NCI-H748 (cell line): ENCODE measurements at regions not wholly inside any gene's neighbourhood (a gene's known extent, or its start where the extent isn't known, plus 50 kb on each side); places are given as distances from the start of the nearest gene placed in this dataset.
A peak's percentile ranks its signal among the peaks of the same experiment; 100 is the strongest.

ENCODE experiments used
- DNase-seq: peaks from one replicate; lab custom pipeline; 2025; ENCODE audit not compliant: unreplicated experiment; lab: John Stamatoyannopoulos, UW

DNA sequence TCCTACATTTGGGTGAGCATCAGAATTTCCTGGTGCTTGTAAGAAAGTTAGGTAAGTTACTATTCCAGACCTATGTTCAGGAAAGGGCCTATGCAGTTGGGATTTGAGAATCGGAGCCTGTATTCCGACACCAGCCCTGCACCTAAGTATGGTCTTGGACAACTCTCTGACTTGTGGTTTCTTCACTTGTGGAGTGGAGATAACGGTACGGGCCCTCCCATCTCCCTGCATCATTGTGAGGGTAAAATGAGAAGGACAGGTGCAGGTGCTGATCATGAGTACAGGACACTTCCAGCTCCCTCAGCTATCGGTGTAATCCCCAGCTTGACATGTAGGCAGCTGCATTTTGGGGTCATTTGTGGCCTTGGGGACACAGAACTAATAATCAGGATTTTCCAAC, 138.3 kb upstream of the NAMPT start:
- no peak for DNase-seq

DNA sequence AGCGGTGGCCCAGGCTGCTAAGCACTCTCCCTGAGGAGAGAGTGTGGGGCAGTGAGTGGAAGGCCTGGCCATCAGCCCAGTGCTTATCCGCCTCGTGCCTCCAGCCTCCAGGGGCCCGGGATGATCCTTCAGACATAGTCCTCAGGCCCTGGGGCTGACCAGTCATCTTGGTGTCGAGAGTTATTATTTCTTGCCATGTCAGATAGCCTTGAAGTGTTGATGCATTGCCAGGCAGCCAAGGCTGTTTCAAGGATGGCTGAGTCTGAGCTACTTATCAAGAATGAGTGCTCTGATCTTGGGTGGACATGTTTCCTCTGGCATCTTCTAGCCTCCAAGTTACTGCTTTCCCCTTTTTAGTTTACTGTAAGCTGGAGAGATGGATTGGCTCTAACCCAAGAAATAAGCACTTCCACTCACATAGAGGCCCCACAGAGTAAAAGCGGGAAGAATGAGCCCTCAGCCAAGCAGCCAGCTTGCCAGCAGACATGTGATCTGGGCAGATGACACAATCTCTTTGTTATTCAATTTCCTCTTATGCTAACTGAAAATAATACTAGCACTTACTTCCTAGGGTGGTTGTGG, 136.5 kb upstream of the NAMPT start:
- peak; percentile 39 for DNase-seq

DNA sequence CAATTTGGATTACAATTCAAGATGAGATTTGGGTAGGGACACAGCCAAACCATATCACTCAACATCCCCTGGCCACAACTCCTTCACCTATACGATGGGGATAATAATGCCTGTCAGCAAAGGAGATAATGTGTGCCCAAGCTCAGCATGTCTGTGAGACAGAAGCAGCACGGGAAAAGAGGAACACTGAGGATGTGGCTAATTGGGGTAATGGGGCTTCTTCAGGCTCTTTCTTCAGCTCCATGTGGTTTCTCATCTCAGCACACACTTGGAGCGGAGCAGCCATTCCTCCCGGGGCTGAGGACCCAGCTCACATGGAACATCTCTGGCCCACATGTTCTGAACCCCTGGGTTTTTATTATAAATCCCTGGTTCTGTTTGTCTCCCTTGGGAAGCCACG, 136.0 kb upstream of the NAMPT start:
- no peak for DNase-seq

DNA sequence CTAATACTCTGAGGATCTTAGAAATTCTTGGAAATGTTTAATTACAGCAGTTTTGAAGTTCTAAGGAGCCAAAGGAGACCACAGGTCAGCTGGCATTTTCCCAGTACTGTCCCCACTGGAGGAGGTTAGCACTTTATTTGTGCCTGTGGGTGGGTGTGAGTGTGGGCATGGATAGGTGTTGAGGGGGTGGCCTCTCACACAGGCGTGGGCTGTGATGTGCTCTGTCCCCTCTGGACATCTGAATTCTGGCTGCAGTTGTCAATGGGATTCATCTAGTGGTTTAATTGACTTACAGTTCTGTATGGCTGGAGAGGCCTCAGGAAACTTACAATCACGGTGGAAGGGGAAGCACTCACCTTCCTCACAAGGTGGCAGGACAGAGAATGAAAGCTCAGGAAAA, 135.4 kb upstream of the NAMPT start:
- DNase-seq: no peak

DNA sequence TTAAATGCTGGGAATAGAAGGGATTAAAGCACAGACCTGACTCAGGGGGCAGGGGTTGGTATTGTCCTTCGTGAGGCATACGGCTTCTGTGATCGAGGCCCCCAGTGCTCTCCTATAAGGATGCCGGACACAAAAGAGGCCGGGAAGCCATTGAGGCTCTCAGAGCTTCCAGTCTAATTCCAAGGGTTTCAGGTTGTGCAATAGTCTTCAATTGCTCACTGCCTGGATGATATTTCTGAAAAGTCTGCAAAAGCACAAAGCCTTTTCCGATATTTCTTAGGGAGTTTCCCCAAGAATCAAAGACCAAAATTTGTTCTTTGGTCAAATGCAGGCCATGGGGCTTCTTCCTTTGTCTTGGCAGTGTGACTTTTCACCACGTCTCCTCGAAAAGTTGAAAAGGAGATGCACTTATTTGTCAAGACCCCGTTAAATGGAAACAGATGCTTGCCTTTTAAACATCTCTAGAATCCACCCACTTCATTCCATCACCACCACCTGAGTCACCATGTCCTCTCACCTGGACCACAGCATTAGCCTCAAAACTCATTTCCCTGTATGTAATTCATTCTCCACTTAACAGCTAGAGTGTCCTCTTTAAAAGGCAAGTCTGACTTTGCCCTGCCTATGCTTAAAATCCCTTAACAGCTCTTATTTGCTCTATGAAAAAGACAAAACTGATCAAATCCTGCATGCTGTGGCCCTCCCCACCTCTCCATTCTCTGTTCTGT, 134.8 kb upstream of the NAMPT start:
- no peak for DNase-seq

DNA sequence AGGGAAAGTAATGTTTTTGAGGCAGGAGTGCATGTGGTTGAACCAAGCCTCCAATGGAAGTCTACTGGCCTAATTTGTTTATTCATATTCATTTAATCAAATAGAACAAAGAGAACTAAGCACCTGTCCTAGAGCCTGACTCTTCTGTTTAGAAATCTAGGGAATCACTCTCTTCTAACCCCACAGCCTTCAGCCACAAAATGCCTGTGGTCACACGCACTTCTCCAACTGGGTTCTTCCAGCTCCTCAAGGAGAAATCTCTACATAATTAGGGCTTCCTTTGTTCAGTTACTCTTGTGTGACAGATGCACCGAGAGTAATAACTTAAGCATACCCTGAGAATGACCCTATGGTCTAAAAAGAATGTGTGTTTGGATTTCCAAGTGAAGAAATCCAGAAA, 133.7 kb upstream of the NAMPT start:
- DNase-seq: no peak

DNA sequence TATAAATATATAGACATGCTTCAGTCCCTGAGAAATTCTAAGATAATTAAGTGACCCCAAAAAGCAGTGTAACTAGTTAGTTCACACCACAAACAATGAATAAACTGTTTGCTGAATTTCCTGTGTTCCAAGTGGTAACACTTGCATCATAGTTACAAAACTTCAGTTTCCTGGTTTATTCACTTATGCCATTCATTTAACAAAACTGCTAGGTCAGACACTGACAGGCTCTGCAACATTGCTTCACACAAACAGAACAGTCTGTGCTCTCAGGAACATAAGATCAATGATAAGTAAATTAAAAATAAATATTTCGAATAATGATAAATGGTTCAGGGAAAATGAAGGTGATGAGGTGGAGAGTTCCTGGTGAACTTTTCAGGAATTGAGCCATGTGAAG, 133.3 kb upstream of the NAMPT start:
- no peak for DNase-seq

DNA sequence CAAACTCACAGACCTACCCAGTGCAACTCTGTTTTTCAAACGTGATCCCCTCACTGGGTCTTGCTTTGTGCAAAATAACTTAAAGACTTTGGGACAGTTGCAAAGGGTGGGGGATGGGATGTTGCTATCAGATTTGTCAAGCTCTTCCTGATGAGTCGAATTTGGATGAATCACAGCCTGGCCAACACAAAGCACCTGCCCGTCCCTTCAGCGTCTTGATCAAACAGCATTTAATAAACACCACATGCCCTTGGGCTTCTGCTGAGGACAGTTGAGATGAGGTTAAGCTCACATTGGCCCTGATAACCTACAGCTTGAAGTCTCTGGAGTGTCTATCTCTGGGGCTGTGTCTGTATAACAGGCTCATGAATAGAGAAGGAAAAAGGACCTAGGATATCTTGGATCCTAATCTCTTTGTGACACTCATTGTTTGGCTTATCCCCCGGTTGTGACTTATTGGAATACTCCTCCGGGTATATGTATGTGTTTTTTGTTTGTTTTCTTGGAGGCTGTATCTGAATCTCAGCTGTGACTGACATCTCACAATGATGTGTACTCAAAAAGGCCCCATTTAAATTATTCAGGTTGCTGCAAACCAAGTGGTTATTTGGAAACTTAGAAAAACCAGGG, 132.6 kb upstream of the NAMPT start:
- DNase-seq: no peak

DNA sequence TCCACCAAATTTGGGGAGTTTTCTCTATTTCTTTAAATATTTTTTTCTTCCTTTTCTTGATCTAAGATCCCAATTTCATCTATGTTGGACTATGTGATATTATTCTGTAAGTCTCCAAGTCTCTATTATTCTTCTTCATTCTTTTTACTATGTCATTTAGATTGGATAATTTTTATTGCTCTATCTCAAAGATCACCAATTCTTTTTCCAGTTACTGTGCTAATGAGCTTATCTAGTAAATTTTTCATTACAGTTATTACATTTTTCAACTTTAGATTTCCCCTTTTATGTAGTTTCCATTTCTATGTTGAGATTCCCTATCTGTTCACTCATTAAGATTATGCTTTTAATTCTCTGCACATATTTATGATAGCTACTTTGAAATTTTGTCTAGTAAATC, 131.6 kb upstream of the NAMPT start:
- DNase-seq: no peak

DNA sequence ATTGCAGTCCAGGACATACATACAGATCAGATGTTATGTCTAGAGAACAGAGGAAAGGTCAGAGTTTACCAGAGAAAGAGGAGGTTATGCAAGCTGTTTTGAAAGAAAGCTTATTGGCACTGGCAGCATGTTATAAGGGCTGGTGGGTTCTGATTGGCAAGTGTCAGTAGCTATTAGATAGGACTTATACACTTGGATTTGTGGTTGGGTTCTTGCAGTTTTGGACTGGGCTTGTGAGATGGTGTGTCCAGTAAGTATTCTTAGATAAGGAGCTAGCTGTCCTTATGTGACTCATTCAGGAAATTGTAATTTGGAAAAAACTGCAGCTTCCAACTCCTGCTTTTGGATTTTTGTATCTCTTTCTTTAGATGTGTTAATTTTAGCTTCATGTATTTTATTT, 130.7 kb upstream of the NAMPT start:
- no peak for DNase-seq

DNA sequence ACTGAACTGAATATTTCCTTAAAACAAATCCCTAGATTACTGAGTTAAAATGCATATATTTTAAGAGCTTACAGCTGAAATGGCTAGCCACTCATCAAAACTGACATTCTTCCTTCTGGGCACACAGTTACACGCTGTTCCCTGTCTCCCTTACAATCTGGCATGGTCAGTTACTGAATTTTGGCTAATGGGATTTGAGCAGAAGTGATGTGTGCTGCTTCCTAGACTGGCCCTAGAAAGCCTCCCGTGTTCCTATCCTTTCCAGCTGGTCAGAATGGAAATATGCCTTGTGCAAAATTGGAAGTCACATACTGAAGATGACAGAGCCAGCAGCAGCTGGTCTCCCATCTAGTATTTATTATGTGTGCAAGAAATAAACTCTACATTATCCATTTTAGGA, 128.7 kb upstream of the NAMPT start:
- no peak for DNase-seq

DNA sequence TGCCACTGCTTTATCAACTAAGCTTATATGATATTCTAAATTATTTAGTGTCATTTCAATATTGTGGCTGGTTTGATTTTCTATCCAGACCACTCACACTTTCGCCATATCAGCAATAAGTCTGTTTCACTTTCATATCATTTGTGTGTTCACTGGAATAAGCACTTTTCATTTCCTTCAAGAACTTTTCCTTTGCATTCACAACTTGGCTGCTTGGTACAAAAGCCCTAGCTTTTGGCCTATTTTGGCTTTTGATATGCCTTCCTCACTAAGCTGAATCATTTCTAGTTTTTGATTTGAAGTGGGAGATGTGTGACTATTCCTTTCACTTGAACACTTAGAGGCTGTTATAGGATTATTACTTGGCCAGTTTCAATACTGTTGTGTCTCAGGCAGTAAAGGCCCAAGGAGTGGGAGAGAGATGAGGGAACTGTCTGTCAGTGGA, 120.9 kb upstream of the NAMPT start:
- DNase-seq: no peak

DNA sequence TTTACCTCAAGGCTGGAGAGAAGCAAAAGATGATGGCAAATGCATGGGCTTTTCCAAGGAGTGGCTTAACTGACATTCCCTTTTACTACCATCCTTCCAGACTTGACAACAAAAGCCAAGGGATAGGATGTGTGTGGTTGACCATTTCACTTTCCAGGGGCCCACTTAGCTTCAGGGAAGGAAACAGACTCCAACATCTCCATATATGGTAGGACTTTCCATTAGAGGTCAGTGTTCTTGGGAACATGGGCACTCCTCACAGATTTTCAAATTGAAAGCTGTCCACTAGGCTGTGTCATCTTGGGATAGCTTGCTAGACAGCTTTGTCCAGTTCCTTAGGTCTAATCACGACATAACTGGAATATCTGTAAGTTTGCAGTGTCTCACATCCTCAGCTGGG, 118.1 kb upstream of the NAMPT start:
- no peak for DNase-seq

DNA sequence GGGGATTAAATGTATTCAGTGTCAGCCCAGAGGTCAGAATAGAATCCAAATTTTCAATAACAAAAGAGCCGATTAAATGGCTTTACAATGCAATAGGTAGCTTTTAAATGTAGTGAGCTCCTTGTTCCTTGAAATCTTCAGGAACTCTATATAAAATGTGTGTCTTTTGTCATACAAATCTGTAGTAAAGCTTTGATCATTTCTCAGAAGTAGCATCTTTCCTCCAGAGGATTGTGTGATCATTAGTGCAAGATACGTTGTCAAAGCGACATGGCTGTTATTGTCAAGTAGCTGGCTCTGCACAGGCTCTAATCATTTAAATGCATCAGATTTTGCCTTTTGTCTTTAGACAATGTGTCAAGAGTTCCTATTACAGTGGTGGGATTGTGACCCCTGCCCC, 116.1 kb upstream of the NAMPT start:
- DNase-seq: peak; percentile 25

DNA sequence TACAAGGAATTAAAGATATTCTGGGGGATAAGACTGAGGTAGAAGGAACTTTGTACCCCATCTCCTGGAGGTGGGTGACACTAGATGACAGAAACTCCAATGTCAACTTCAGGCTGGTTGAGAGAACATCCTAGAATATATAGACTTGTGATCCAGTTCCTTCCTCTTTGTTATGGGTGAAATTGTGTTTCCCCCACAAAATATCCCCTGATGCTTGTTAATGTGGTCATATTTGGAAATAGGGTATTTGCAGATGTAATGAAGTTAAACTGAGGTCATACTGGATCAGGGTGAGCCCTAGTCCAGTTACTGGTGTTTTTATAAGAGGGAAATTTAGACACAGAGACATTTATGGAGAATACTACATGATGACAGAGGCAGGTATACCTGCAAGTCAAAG, 114.0 kb upstream of the NAMPT start:
- DNase-seq: no peak

DNA sequence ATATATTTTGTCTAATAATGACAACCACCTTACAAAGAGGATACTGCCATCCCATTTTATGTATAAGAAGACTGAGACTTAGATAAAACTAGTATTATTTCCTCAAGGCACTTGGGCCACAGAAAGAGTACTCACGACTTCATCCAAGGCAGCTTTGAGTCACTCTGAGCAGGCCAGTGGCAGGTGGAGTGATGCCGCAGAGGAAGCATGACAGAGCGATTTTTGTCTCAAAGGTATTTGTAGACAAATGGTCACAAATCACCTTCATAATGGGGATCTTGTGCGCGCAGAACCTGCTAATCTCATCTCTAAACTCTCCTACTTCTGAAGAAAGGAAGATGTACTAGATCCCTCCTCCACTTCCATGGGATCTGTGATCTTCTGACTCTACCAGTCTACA, 113.2 kb upstream of the NAMPT start:
- no peak for DNase-seq

DNA sequence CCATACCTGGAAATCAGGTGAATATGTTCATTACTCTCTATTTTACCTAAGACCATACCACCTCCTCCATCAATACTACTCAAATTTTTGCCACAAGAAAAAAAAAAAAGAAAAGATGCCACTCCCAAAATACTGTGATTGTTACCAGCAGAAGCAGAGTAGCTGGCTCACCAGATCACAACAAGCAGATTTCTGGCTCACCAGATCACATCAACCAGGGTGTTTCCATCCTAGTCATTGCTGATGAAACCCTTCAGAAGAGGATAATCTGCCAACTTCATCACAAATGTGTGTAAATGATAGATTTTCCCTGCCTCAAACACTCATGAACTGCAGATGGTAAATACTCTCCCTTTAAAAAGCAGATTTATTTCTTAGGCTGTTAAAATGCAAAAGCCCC, 109.7 kb upstream of the NAMPT start:
- no peak for DNase-seq

DNA sequence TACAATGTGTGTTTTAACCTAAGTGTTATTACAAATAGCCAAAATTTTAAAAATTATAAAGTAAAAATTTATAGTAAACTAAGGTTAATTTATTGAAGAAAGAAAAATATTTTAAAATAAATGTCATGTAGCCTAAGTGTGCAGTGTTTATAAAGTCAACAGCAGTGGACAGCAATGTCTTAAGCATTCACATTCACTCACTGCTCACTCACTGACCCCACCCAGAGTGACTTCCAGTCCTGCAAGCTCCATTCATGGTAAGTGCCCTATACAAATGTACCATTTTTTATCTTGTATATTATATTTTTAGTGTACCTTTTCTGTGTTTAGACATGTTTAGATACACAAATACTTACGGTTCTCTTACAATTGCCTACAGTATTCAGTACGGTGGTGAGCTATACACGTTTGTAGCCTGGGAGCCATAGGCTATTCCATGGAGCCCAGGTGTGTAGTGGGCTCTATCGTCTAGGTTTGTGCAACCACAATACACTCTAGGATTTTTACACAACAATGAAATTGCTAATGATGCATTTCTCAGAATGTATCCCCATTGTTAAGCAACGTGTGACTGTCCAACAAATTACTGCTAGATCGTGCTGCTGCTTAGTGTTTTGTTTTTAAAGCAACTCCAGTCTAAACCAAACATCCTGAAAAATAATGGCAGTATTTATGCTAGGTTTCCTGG, 108.9 kb upstream of the NAMPT start:
- DNase-seq: peak; percentile 29

DNA sequence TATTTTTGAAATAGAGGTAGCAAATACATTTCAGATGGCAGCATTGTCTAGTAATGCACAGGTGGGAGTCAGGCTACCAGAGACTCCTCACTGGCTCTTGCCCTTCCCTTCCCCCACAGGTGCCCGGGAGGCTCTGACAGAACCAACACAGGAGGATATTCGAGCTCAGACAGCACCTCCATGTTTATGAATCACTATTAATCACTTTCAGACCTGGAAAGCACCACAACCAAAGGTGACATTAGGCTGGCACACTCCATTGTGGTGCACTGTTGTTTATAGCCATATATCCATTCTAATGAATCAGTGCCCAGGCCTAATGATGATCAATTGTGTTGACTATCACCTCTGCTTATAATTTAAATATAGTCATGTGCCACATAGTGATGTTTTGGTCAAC, 107.8 kb upstream of the NAMPT start:
- no peak for DNase-seq

DNA sequence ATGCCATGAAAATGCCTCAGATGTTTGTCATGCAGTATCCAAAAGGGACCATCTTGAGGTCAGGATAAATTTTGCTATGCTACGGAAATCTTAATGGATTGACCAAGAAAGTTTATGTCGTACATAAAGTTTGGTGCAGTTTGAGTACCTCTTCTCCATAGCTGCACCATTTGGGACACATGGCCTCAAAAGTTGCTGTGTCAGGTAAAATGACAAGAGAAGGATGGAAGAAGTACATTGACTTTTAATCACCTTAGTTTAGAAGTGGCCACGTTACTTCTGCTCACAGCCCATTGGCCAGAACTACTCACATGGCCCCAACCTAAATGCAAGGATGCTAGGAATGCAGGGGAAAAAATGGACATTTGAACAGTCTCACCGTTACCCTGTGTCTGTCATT, 107.4 kb upstream of the NAMPT start:
- DNase-seq: no peak

DNA sequence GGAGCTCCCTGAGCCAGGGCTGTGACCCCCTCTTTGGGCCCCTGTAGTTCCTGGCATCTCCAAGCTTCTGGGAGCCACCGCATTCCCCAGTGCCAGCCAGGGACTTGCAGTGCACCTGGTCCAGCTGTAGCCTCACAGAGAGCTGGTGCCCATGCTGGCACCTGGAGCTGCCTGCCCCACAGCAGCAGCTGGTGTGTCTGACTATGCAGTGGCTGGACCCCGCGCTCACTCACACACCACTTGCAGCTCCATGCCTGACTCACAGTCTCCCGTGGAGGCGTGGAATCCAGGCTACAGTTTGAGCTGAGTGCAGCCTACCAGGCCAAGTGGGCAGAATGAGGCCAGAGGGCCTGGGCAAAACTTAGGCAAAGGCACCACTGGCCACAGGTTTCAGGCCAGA, 102.2 kb upstream of the NAMPT start:
- DNase-seq: no peak

DNA sequence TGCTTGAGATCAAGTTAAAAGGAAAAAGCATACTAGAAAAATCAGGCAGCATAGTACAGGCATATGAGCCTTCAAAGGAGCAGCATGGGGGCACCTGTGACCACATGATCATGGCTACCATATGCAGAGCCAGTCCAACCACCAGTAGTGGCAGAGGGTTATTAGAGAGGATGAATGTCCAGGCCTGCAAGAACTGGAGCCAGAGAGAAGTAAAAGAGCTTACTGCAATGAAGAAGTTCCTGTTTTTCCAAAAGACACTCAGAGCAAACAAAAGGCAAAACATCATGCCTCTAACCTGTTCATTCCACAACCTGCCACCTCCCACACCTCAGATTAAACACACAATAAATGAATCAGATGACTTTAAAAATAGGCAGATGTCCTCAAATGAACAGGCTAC, 99.6 kb upstream of the NAMPT start:
- DNase-seq: no peak
